ENCODE measurements at regions not wholly inside any gene's neighbourhood (a gene's known extent, or its start where the extent isn't known, plus 50 kb on each side); places are given as distances from the start of the nearest gene placed in this dataset.

GRCh38 chr4:32435308-32435707 lies 1715.1 kb downstream of the PCDH7 start:
- 69% methylated on average over 2 of the region's 2 CpGs for WGBS
- no peak overlapping the region for H3K27ac ChIP-seq
- H3K4me1 ChIP-seq (replicated peaks) = no peaks in the 10 kb centered on the region
- H3K36me3 ChIP-seq = no peaks in the 10 kb centered on the region
- intact Hi-C loops (cut with DNase I) = no loop called here
- H3K27me3 ChIP-seq (replicated peaks; ENCODE audit: insufficient read depth) = no peaks in the 10 kb centered on the region
- H3K9me3 ChIP-seq = no peaks in the 10 kb centered on the region
- DNase-seq (ENCODE audit: low spot score) = no peak
- no peak overlapping the region for H3K4me3 ChIP-seq
- no peak for TF ChIP-seq POLR2AphosphoS5 (IDR thresholded peaks at IDR 0.05)
- no peak for TF ChIP-seq POLR2A (IDR thresholded peaks at IDR 0.05)

DNA sequence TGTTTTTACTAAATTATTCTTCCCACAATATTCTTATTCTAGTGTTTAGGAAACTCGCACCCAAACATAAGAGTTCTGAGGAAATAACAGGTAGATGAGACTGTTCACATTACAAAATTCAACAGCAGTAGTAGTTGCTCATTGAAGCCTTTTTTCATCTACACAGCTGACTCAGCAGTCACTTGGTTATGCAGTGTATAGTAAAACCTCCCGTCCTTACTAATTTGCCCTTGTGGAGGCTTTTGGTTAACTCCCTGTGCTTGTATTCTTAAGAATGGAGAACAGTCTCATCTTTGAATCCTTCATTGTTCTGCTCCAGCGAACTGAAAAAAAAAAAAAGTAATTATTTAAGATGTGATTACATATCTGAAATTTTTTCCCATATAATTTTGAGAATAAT lies 1716.6 kb downstream of the PCDH7 start:
- TF ChIP-seq POLR2A (IDR thresholded peaks at IDR 0.05) (no peak), CTCF (IDR thresholded peaks at IDR 0.05) (no peak), POLR2AphosphoS5 (IDR thresholded peaks at IDR 0.05) (no peak)
- no peaks in the 10 kb centered on the region for H3K9me3 ChIP-seq
- no peaks in the 10 kb centered on the region for H3K4me1 ChIP-seq (replicated peaks)
- 88% methylated on average over 3 of the region's 3 CpGs for WGBS
- DNase-seq (ENCODE audit: low spot score) = no peak
- H3K27me3 ChIP-seq (replicated peaks; ENCODE audit: insufficient read depth) = no peaks in the 10 kb centered on the region
- no peak overlapping the region for H3K27ac ChIP-seq
- no peaks in the 10 kb centered on the region for H3K36me3 ChIP-seq
- intact Hi-C loops (cut with DNase I) = no loop called here
- H3K4me3 ChIP-seq = no peak overlapping the region

GRCh38 chr4:32440391-32440790 lies 1720.2 kb downstream of the PCDH7 start:
- Histone ChIP-seq H3K9me3 (no peaks in the 10 kb centered on the region), H3K27me3 (replicated peaks; ENCODE audit: insufficient read depth) (no peaks in the 10 kb centered on the region), H3K4me1 (replicated peaks) (no peaks in the 10 kb centered on the region), H3K27ac (no peak overlapping the region), H3K4me3 (no peak overlapping the region), H3K36me3 (no peaks in the 10 kb centered on the region)
- no peak for TF ChIP-seq POLR2A (IDR thresholded peaks at IDR 0.05)
- TF ChIP-seq CTCF (IDR thresholded peaks at IDR 0.05) = no peak
- no peak for TF ChIP-seq POLR2AphosphoS5 (IDR thresholded peaks at IDR 0.05)
- 76% methylated on average over 3 of the region's 3 CpGs for WGBS
- intact Hi-C loops (cut with DNase I) = no loop called here
- no peak for DNase-seq (ENCODE audit: low spot score)

GRCh38 chr4:32454482-32454881 lies 1734.3 kb downstream of the PCDH7 start:
- no peaks in the 10 kb centered on the region for H3K4me1 ChIP-seq (replicated peaks)
- no peaks in the 10 kb centered on the region for H3K36me3 ChIP-seq
- no peaks in the 10 kb centered on the region for H3K9me3 ChIP-seq
- WGBS = 97% methylated on average over 1 of the region's 1 CpG
- DNase-seq (ENCODE audit: low spot score) = no peak
- H3K27me3 ChIP-seq (replicated peaks; ENCODE audit: insufficient read depth) = no peaks in the 10 kb centered on the region
- intact Hi-C loops (cut with DNase I) = no loop called here
- H3K27ac ChIP-seq = no peak overlapping the region
- no peak for TF ChIP-seq POLR2A (IDR thresholded peaks at IDR 0.05)
- TF ChIP-seq POLR2AphosphoS5 (IDR thresholded peaks at IDR 0.05) = no peak
- TF ChIP-seq CTCF (IDR thresholded peaks at IDR 0.05) = no peak
- H3K4me3 ChIP-seq = no peak overlapping the region

DNA sequence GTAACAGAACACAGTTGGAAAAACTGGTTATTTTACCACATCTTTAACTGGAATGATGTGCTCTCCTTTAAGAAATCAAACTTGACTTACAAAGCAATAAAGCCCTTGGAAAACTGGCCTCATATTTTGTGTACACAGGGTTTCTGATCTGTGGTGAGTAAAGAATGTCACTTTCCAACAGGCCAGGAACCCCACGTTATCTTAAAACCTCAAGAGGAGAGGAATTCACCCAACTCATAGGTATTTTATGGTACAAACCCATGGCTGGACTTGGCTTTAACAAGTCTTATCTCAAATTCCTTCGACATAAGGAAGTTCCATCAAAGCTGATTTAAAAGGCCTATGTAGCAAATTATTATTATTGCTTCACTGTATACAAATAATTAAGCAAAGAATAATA lies 1735.1 kb downstream of the PCDH7 start:
- no peak for TF ChIP-seq CTCF (IDR thresholded peaks at IDR 0.05)
- no peak for TF ChIP-seq POLR2A (IDR thresholded peaks at IDR 0.05)
- no peak for TF ChIP-seq POLR2AphosphoS5 (IDR thresholded peaks at IDR 0.05)
- Histone ChIP-seq H3K36me3 (no peaks in the 10 kb centered on the region), H3K27ac (no peak overlapping the region), H3K27me3 (replicated peaks; ENCODE audit: insufficient read depth) (no peaks in the 10 kb centered on the region), H3K4me3 (no peak overlapping the region), H3K9me3 (no peaks in the 10 kb centered on the region), H3K4me1 (replicated peaks) (no peaks in the 10 kb centered on the region)
- no peak for DNase-seq (ENCODE audit: low spot score)
- intact Hi-C loops (cut with DNase I) = no loop called here
- 44% methylated on average over 2 of the region's 2 CpGs for WGBS
